AG09309 (cell line): ENCODE measurements at regions not wholly inside any gene's neighbourhood (a gene's known extent, or its start where the extent isn't known, plus 50 kb on each side); places are given as distances from the start of the nearest gene placed in this dataset.

Source experiments
- DNase-seq: peaks from one replicate; pipeline ENCODE4 v3.0.0-alpha.2; 2010; ENCODE audit warnings: low read depth
- H3K4me3 ChIP-seq: 2 replicates; pipeline ENCODE4 v1.5.1; 2011; ENCODE audit warnings: mild to moderate bottlenecking, low read depth, low read length, moderate library complexity; ENCODE audit not compliant: control insufficient read depth
- TF ChIP-seq, protein P1 (sequence below): IDR thresholded peaks from 2 replicates; pipeline ENCODE4 v1.5.1; 2011; ENCODE audit warnings: mild to moderate bottlenecking, low read depth, low read length, inconsistent platforms; ENCODE audit not compliant: insufficient read depth, control insufficient read depth; ENCODE audit errors: missing control alignments

DNA sequence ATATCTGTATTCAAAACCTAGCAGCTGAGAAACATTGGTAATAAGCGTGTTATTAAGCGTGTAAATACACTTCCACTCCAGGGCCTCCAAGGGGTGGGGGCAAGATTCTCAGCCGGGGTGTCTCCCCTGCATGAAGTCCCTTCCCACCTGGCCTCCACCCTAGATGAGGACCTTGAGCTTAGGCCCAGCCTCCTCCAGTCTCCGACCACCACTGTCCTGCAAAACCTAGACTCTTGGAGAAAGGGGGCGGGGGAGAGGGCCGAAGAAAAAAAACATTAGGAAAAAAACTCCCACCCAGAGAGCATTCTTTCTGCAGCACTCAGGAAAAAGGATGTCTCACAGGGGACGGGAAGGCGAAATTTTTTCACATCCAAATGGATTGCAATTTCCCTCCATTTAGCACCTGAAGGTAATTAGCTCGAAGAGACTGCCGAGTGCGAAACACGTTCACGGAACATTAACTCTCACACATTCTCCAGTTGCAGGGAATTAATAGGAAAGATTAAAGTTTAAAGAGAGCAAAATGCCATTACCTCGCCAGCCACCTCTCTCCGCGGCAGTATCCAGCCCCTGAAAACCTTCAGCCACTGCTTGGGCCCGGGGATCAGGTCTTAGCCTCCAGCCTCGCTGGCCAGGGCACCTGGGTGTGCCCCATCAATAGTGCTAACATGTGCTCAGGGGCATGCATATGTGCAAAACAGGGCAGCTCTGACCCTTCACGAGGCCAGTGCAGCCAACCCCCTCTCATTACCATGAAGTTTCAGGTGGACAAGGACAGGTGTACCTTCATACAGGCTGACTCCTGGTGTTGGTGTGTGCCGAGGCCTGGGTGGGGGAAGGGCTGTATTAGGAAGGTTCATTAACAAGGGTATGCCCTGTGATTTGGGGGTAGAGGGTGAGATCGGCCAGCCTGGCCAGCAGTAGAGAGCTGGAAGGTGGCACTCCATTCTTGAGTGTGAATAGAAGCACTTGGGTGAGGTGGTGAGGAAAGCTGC lies 77.2 kb downstream of the HIF1AN start:
- DNase-seq: no peak
- no peak overlapping the region for H3K4me3 ChIP-seq
- TF ChIP-seq, protein P1, sequence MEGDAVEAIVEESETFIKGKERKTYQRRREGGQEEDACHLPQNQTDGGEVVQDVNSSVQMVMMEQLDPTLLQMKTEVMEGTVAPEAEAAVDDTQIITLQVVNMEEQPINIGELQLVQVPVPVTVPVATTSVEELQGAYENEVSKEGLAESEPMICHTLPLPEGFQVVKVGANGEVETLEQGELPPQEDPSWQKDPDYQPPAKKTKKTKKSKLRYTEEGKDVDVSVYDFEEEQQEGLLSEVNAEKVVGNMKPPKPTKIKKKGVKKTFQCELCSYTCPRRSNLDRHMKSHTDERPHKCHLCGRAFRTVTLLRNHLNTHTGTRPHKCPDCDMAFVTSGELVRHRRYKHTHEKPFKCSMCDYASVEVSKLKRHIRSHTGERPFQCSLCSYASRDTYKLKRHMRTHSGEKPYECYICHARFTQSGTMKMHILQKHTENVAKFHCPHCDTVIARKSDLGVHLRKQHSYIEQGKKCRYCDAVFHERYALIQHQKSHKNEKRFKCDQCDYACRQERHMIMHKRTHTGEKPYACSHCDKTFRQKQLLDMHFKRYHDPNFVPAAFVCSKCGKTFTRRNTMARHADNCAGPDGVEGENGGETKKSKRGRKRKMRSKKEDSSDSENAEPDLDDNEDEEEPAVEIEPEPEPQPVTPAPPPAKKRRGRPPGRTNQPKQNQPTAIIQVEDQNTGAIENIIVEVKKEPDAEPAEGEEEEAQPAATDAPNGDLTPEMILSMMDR: no peak

DNA sequence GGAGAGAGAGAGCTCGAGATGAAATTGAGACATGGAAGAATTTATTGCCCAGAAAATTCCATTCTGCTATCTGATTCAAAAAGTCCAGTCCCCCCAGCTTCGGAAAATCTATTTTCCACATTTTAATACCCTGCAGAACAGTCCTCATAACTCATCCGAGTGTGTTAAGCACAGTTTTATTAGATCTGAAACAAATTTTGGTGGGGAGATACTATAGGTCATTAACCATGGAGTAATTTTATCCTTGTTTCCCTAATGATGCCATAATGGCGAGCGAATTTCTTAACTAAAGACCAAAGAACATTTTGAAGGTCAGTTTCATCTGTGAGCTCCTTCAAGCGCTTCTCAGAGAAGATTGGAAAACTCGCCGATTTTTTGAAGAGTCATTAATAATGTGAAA lies 78.1 kb downstream of the HIF1AN start:
- TF ChIP-seq, protein P1: no peak
- no peak overlapping the region for H3K4me3 ChIP-seq
- no peak for DNase-seq

DNA sequence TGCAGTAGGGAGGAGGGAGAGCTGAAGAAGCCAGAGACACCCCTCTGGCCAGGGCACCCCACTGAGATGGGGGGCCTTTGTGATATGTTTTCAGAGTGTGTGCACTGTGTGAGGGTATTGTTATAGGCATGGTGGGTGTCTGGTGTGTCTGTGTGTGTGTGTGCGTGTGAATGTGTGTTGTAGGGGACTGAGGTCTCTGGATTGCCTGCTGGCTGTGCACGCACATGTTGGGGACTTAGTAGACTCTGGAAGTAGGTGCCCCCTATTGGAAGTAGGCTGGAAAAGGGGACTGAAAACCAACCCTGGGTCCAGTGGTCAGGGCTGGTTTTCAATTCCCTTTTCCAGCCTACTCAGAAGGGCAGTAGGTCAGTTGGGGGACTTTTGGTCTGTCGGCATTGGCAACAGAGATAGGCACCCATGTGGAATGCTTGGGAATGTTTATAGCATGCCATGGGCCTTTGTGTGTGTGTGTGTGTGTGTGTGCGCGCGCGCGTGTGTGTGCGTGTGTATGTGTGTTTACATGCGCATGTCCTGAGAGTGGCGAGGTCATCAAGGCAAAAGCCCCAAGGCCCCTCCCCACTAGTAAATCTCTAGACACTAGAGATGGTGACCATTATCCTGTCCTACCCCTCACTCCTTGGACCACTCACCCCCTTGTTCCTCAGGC lies 78.8 kb downstream of the HIF1AN start:
- TF ChIP-seq, protein P1: no peak
- no peak for DNase-seq
- no peak overlapping the region for H3K4me3 ChIP-seq

DNA sequence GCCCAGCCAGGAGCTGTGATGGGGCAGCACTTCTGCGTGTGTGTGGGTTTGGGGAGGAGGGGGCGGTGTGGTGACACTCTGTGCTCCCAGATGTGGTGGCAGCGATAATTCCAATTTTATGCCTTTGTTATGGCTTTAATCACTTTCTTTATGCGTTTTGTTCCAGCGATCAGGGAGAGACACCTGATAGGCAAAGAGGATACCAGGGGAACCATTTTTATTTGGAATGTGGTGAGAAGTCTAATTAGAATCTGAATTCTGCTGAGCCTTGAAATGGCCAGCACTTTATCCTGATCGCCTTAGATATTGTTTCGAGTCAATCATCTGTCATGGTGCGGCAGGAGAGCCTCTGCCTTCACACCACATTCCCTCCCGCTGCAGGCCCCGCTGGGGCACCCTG lies 79.5 kb downstream of the HIF1AN start:
- no peak overlapping the region for H3K4me3 ChIP-seq
- DNase-seq: no peak
- TF ChIP-seq, protein P1: no peak

DNA sequence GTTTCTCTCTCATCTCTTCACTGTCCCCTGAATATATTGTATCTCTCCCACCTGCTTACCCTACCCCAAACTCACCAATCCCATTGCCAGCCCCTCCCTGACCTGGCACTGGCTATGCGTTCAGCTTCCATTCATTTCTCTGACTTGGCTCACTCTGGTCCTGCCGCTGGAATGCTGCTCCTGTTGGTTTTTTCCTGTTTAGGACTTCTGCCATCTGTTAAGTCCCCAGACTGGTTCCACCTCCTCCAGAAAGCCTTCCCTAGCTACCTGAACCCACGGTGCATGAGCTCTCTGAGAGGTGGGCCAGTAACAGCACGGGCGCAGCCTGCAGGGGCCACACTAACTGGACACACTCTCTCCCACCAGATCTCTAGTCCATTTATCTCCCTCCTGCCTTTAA lies 80.2 kb downstream of the HIF1AN start:
- DNase-seq: no peak
- TF ChIP-seq, protein P1: no peak
- no peak overlapping the region for H3K4me3 ChIP-seq

DNA sequence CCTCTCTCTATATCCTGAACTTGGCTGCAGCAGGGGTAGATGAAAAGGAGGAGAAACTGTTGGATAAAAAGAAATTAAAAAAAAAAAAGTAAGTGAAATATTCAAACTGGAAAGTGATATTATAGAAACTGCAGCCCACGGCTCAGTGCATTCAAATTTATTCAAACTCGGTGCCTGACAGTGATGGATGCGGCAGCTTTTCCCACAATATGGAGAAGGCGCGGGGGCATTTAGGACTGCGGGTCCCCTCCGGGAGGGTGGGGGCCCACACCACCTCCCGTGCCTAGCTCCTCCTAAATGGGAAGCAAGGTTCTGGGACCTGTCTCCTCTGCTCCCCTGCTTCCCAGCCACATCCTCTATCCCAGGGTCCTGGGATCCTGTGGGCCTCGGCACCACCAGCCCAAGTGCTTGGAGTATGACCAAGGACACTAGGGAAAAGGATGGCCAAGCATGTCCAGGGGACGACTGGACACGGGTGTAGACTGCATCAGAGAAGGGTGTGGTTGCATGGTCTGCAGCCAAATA lies 82.4 kb downstream of the HIF1AN start:
- TF ChIP-seq, protein P1: no peak
- no peak for DNase-seq
- no peak overlapping the region for H3K4me3 ChIP-seq
